A549 (cell line): ENCODE measurements at regions not wholly inside any gene's neighbourhood (a gene's known extent, or its start where the extent isn't known, plus 50 kb on each side); places are given as distances from the start of the nearest gene placed in this dataset.

ENCODE experiments used
- CHD2 ChIP-seq: fragments of 150-350 bp; IDR thresholded peaks from 2 replicates; pipeline ENCODE4 v1.6.1; 2014; ENCODE audit warnings: low read length; ENCODE audit not compliant: partially characterized antibody
- POLR2AphosphoS2 ChIP-seq: conservative IDR thresholded peaks from 2 replicates; pipeline ENCODE4 v1.6.1; 2012; ENCODE audit warnings: low read length, improper control_type of control experiment, inconsistent platforms
- RCOR1 ChIP-seq: fragments of 150-350 bp; IDR thresholded peaks from 2 replicates; pipeline ENCODE4 v1.6.1; 2014; ENCODE audit warnings: antibody characterized with exemption, low read length, low read depth
- SMC3 ChIP-seq: fragments of >200 bp; sonication (Bioruptor Twin); formaldehyde crosslinking; IDR thresholded peaks from 3 replicates; pipeline ENCODE4 v1.6.1; 2018; ENCODE audit warnings: inconsistent platforms
- TF ChIP-seq, protein P1 (sequence below): fragments of >200 bp; sonication (Bioruptor Twin); formaldehyde crosslinking; IDR thresholded peaks from 3 replicates; pipeline ENCODE4 v1.5.1; 2016
- TF ChIP-seq, protein P2 (sequence below): fragments of 200-600 bp; sonication (generic); IDR thresholded peaks from 2 replicates; pipeline ENCODE4 v1.6.1; 2016; ENCODE audit warnings: antibody characterized with exemption, mild to moderate bottlenecking, moderate library complexity
- TF ChIP-seq, protein P3 (sequence below): IDR thresholded peaks from 2 replicates; pipeline ENCODE4 v1.6.1; 2012
- TF ChIP-seq, protein P4 (sequence below): IDR thresholded peaks from 2 replicates; pipeline ENCODE4 v1.6.1; 2012

DNA sequence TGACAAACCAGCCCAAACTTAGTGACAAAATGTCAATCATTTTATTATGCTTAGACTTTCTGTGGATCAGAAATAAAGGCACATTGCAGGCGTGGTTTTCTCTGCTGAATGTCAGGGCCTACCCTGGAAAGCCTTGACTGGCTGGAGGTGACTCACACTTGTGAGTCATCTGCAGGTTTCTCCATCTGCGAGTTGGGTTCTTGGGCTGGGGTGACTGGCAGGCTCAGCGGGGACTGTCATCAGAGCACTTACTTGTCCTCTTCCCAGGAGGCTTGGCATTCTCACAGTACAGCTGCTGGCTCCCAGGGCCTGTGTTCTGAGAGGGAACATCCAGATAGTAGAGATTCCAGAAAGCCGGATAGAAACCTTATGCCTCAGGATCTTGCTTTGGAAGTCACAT lies 153.8 kb upstream of the AGA start:
- TF ChIP-seq SMC3 (no peak), RCOR1 (no peak), POLR2AphosphoS2 (no peak), CHD2 (no peak)
- TF ChIP-seq, protein P1, sequence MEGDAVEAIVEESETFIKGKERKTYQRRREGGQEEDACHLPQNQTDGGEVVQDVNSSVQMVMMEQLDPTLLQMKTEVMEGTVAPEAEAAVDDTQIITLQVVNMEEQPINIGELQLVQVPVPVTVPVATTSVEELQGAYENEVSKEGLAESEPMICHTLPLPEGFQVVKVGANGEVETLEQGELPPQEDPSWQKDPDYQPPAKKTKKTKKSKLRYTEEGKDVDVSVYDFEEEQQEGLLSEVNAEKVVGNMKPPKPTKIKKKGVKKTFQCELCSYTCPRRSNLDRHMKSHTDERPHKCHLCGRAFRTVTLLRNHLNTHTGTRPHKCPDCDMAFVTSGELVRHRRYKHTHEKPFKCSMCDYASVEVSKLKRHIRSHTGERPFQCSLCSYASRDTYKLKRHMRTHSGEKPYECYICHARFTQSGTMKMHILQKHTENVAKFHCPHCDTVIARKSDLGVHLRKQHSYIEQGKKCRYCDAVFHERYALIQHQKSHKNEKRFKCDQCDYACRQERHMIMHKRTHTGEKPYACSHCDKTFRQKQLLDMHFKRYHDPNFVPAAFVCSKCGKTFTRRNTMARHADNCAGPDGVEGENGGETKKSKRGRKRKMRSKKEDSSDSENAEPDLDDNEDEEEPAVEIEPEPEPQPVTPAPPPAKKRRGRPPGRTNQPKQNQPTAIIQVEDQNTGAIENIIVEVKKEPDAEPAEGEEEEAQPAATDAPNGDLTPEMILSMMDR, result no peak
- TF ChIP-seq, protein P2, sequence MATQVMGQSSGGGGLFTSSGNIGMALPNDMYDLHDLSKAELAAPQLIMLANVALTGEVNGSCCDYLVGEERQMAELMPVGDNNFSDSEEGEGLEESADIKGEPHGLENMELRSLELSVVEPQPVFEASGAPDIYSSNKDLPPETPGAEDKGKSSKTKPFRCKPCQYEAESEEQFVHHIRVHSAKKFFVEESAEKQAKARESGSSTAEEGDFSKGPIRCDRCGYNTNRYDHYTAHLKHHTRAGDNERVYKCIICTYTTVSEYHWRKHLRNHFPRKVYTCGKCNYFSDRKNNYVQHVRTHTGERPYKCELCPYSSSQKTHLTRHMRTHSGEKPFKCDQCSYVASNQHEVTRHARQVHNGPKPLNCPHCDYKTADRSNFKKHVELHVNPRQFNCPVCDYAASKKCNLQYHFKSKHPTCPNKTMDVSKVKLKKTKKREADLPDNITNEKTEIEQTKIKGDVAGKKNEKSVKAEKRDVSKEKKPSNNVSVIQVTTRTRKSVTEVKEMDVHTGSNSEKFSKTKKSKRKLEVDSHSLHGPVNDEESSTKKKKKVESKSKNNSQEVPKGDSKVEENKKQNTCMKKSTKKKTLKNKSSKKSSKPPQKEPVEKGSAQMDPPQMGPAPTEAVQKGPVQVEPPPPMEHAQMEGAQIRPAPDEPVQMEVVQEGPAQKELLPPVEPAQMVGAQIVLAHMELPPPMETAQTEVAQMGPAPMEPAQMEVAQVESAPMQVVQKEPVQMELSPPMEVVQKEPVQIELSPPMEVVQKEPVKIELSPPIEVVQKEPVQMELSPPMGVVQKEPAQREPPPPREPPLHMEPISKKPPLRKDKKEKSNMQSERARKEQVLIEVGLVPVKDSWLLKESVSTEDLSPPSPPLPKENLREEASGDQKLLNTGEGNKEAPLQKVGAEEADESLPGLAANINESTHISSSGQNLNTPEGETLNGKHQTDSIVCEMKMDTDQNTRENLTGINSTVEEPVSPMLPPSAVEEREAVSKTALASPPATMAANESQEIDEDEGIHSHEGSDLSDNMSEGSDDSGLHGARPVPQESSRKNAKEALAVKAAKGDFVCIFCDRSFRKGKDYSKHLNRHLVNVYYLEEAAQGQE, result no peak
- TF ChIP-seq, protein P3, sequence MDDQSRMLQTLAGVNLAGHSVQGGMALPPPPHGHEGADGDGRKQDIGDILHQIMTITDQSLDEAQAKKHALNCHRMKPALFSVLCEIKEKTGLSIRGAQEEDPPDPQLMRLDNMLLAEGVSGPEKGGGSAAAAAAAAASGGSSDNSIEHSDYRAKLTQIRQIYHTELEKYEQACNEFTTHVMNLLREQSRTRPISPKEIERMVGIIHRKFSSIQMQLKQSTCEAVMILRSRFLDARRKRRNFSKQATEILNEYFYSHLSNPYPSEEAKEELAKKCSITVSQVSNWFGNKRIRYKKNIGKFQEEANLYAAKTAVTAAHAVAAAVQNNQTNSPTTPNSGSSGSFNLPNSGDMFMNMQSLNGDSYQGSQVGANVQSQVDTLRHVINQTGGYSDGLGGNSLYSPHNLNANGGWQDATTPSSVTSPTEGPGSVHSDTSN, result no peak
- TF ChIP-seq, protein P4, sequence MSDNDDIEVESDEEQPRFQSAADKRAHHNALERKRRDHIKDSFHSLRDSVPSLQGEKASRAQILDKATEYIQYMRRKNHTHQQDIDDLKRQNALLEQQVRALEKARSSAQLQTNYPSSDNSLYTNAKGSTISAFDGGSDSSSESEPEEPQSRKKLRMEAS, result no peak
